Muscle layer of colon (tissue), 2 donors: ENCODE measurements at regions not wholly inside any gene's neighbourhood (a gene's known extent, or its start where the extent isn't known, plus 50 kb on each side); places are given as distances from the start of the nearest gene placed in this dataset.
"Not testable (repeated sequence)": the region's sequence is repeated elsewhere in the genome, so short reads cannot be mapped to it uniquely, and the experiment has no call there.

Experiments used
- H3K27ac ChIP-seq: one replicate; pipeline ENCODE4 v1.7.0; 2013; ENCODE audit warnings: low read depth, mild to moderate bottlenecking, low read length, moderate library complexity
- H3K27me3 ChIP-seq, 2 donors: one replicate each; pipeline ENCODE4 v1.7.0; 2013; ENCODE audit warnings: low read length in 2 of 2, mild to moderate bottlenecking in 2 of 2; ENCODE audit not compliant: insufficient read depth in 2 of 2, control insufficient read depth in 1 of 2
- H3K36me3 ChIP-seq: one replicate; pipeline ENCODE4 v1.7.0; 2013; ENCODE audit warnings: mild to moderate bottlenecking, low read length; ENCODE audit not compliant: insufficient read depth
- H3K4me1 ChIP-seq: one replicate; pipeline ENCODE4 v1.7.0; 2013; ENCODE audit warnings: mild to moderate bottlenecking, low read length; ENCODE audit not compliant: insufficient read depth
- H3K4me3 ChIP-seq, 2 donors: one replicate each; pipeline ENCODE4 v1.7.0; 2013; ENCODE audit warnings: low read length in 2 of 2, low read depth in 1 of 2, mild to moderate bottlenecking in 1 of 2, moderate library complexity in 1 of 2
- H3K9ac ChIP-seq: one replicate; pipeline ENCODE4 v1.7.0; 2013; ENCODE audit warnings: low read length
- H3K9me3 ChIP-seq: one replicate; pipeline ENCODE4 v1.7.0; 2013; ENCODE audit warnings: mild to moderate bottlenecking, low read length
- donor health status: abdominal sarcoma.
- donor health status: Adenocarcinoma of cecum.

DNA sequence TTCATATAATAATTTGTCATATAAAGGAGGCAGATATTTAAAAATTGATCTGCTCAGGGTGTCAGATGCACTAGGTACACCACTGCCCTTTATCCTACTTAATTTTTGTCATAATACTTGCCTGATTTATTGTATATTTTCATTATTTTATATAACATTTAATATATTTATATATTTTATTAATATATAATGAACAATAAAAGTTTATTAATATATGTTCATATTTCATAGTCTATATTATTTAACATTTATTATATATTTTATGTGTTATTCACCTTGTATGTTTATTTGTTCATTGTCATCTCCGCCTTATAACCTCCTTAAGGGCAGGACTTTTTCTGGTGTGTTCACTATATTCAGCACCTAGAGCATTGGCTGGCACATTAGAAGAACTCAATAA lies 232.4 kb upstream of the AMIGO2 start:
- H3K27ac ChIP-seq = no peak overlapping the region
- peaks cover 5% of the 10 kb centered on the region for H3K4me1 ChIP-seq

DNA sequence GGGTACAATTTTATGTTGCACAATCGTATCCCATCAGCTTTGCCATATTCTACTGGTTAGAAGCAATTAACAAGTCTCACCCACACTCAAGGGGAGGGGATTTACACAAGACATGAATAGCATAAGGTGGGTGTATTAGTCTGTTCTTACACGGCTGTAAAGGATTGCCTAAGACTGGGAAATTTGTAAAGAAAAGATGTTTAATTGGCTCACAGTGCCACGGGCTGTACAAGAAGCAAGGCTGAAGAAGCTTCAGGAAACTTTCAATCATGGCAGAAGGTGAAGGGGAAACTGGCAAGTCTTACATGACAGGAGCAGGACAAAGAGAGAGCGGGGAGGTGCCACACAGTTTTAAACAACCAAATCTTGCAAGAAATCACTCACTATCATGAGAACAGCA lies 231.8 kb upstream of the AMIGO2 start:
- Histone ChIP-seq H3K9me3 (no peaks in the 10 kb centered on the region), H3K4me3 (no peak overlapping the region), H3K9ac (no peak overlapping the region), H3K36me3 (no peaks in the 10 kb centered on the region), H3K4me1 (peaks cover 1% of the 10 kb centered on the region), H3K27me3 (no peaks in the 10 kb centered on the region), H3K27ac (no peak overlapping the region)

More for the DNA sequence above, 232.4 kb upstream of the AMIGO2 start:
- no peaks in the 10 kb centered on the region for H3K27me3 ChIP-seq
- H3K9me3 ChIP-seq = no peaks in the 10 kb centered on the region
- H3K9ac ChIP-seq = no peak overlapping the region
- H3K4me3 ChIP-seq = no peak overlapping the region
- no peaks in the 10 kb centered on the region for H3K36me3 ChIP-seq

- no peak overlapping the region for H3K4me3 ChIP-seq
- H3K27me3 ChIP-seq = no peaks in the 10 kb centered on the region
Observed at GRCh38 chr12:47311010-47311409, 231.3 kb upstream of the AMIGO2 start.

DNA sequence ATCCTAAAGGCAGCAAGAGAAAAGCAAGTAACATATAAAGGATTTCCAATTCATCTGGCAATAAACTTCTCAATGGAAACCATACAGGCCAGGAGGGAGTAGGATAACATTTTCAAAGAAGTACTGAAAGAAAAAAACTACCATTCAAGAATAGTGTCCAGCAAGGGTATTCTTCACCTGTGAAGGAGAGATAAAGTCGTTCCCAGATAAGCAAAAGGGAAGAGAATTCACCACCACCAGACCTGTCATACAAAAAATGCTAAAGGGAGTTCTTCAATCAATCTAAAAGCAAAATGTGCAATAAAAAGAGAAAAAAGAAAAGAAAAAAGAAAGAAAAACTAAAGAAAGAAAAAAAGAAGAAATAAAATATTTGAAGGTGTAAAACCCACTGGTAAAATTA lies 228.9 kb upstream of the AMIGO2 start:
- Histone ChIP-seq H3K36me3 (no peaks in the 10 kb centered on the region), H3K4me3 (no peak overlapping the region), H3K9ac (no peak overlapping the region), H3K4me1 (no peaks in the 10 kb centered on the region), H3K9me3 (no peaks in the 10 kb centered on the region), H3K27me3 (no peaks in the 10 kb centered on the region), H3K27ac (no peak overlapping the region)

More at GRCh38 chr12:47311010-47311409, 231.3 kb upstream of the AMIGO2 start:
- H3K36me3 ChIP-seq = no peaks in the 10 kb centered on the region
- H3K9me3 ChIP-seq = no peaks in the 10 kb centered on the region
- H3K4me1 ChIP-seq = no peaks in the 10 kb centered on the region
- no peak overlapping the region for H3K9ac ChIP-seq
- H3K27ac ChIP-seq = no peak overlapping the region

DNA sequence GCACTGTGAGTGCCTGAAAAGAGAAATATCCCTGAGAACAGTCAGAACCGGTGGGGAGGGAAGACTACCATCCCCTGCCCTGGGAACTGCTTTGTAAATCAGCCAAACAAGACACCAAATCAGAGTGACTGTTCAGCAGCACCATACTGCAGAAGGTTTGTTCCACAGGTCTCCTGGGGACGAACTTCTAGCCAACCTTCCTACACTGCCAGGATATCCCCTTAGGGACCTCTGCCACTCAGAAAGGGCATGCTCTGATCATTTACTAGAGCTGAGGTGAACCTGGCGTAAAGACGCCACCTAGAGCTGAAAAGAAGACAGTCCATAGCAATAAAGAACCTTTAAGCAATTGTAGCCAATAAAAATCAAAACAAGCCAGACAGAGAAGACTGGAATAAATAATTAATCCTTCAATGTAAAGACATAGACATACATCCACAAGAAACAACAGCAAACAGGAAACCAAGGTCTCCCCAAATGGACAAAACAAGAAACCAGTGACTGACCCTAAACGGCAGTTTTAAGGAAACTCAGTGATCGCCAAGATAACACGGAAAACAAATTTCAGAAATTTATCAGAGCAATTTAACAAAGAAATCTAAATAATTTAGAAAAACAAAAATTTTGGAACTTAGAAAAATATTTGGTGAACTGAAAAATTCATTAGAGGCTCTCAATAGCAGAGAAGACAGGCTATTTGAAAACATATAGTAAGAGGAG lies 228.1 kb upstream of the AMIGO2 start:
- no peaks in the 10 kb centered on the region for H3K9me3 ChIP-seq
- H3K36me3 ChIP-seq = no peaks in the 10 kb centered on the region
- no peak overlapping the region for H3K27ac ChIP-seq
- no peaks in the 10 kb centered on the region for H3K4me1 ChIP-seq
- H3K9ac ChIP-seq = no peak overlapping the region
- no peak overlapping the region for H3K4me3 ChIP-seq
- no peaks in the 10 kb centered on the region for H3K27me3 ChIP-seq

DNA sequence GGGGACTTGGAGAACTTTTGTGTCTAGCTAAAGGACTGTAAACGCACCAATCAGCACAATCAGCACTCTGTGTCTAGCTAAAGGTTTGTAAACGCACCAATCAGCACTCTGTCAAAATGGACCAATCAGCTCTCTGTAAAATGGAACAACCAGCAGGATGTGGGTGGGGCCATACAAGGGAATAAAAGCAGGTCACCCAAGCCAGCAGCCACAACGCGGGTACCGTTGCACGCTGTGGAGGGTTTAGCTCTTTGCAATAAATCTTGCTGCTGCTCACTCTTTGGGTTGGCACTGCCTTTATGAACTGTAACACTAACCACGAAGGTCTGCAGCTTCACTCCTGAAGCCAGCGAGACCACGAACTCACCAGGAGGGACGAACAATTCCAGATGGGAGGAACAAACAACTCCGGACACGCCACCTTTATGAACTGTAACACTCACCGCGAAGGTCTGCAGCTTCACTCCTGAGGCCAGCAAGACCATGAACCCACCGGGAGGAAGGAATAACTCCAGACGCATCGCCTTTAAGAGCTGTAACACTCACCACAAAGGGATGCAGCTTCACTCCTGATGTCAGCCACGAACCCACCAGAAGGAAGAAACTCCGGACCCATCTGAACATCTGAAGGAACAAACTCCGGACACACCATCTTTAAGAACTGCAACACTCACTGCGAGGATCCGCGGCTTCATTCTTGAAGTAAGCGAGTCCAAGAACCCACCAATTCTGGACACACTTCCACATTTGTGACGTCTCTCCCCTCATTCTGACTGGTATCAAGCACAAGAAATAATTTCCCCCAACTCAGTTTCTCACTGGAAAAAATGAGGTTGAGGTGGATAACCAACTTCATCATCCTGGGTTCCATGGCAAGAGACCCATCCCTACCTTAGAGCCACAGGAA lies 227.3 kb upstream of the AMIGO2 start:
- not testable (repeated sequence) for H3K36me3 ChIP-seq, H3K4me1 ChIP-seq, H3K4me3 ChIP-seq, H3K9me3 ChIP-seq, H3K9ac ChIP-seq, H3K27me3 ChIP-seq, H3K27ac ChIP-seq

DNA sequence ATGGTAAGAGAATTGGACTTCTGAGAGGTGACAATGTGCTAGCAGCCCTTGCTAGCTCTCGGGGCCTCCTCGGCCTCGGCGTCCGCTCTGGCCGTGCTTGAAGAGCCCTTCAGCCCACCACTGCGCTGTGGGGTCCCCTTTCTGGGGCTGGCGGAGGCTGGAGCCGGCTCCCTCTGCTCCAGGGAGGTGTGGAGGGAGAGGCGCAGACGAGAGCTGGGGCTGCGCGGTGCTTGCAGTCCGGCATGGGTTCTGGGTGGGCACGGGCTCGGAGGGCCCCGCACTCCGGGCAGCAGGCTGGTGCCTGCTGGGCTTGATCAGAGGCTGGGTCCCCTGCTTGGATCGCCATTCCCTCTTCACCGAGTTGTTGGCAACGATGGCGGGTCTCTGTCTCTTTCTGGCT lies 226.4 kb upstream of the AMIGO2 start:
- Histone ChIP-seq H3K4me3 (no peak overlapping the region), H3K4me1 (no peaks in the 10 kb centered on the region), H3K27me3 (no peaks in the 10 kb centered on the region), H3K36me3 (no peaks in the 10 kb centered on the region), H3K9ac (no peak overlapping the region), H3K27ac (no peak overlapping the region), H3K9me3 (no peaks in the 10 kb centered on the region)

- Histone ChIP-seq H3K9ac (no peak overlapping the region), H3K9me3 (no peaks in the 10 kb centered on the region), H3K4me3 (no peak overlapping the region), H3K27ac (no peak overlapping the region), H3K27me3 (no peaks in the 10 kb centered on the region), H3K4me1 (no peaks in the 10 kb centered on the region), H3K36me3 (no peaks in the 10 kb centered on the region)
Observed at GRCh38 chr12:47305464-47305863, 225.7 kb upstream of the AMIGO2 start.

- no peaks in the 10 kb centered on the region for H3K4me1 ChIP-seq
- no peaks in the 10 kb centered on the region for H3K36me3 ChIP-seq
- H3K4me3 ChIP-seq = no peak overlapping the region
- no peak overlapping the region for H3K9ac ChIP-seq
- H3K27me3 ChIP-seq = no peaks in the 10 kb centered on the region
- H3K27ac ChIP-seq = no peak overlapping the region
- H3K9me3 ChIP-seq = no peaks in the 10 kb centered on the region
Observed at GRCh38 chr12:47303995-47304560, 224.3 kb upstream of the AMIGO2 start.

GRCh38 chr12:47303207-47303606 lies 223.4 kb upstream of the AMIGO2 start:
- Histone ChIP-seq H3K27ac (no peak overlapping the region), H3K9me3 (no peaks in the 10 kb centered on the region), H3K36me3 (no peaks in the 10 kb centered on the region), H3K4me1 (no peaks in the 10 kb centered on the region), H3K27me3 (no peaks in the 10 kb centered on the region), H3K9ac (no peak overlapping the region), H3K4me3 (no peak overlapping the region)

DNA sequence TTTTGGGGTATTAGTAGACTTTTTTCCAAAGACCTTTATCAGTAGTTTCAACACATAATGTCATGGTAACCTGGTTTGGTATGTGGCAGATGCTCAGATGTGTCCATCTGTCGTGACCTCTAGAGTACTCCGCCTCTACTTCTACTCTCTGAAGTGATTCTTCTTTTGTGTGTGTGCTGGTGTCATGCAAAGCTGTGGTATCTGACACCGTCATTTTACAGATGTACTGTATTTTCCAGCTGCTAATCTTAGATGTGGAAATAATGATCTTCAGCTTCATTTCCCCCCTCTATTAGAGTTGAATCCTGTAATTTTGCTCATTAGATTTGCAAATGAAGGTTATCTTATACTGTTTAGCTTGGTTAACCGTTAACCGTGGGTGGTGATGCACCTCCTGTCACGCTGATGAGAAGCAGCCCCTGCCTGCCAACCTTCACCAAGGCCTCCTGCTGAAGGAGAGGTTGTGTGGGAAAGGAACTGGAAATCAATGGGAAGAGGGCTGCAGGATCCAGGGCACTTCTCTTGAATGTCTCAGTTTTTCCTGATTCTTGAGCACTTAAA lies 222.4 kb upstream of the AMIGO2 start:
- no peak overlapping the region for H3K27ac ChIP-seq
- H3K36me3 ChIP-seq = no peaks in the 10 kb centered on the region
- no peaks in the 10 kb centered on the region for H3K4me1 ChIP-seq
- no peak overlapping the region for H3K4me3 ChIP-seq
- H3K9me3 ChIP-seq = no peaks in the 10 kb centered on the region
- no peak overlapping the region for H3K9ac ChIP-seq
- no peaks in the 10 kb centered on the region for H3K27me3 ChIP-seq
